Adrenal gland (tissue), 9 donors: ENCODE measurements at regions not wholly inside any gene's neighbourhood (a gene's known extent, or its start where the extent isn't known, plus 50 kb on each side); places are given as distances from the start of the nearest gene placed in this dataset.

Source experiments
- DNase-seq, 7 donors: peaks; one replicate each; pipeline ENCODE4 v3.0.0-alpha.2; 2019 to 2020
- H3K27ac ChIP-seq, 5 donors: fragments of 200-600 bp; sonication (generic) in 4 of 5; 1 replicate in 3 of 5; 2 replicates in 2 of 5; pipeline versions ENCODE4 v1.5.1 to v1.8.0; 2016 to 2020; ENCODE audit warnings: mild to moderate bottlenecking in 1 of 5
- H3K27me3 ChIP-seq: fragments of 200-600 bp; 2 replicates; pipeline ENCODE4 v1.8.0; 2021
- H3K36me3 ChIP-seq, 2 donors: fragments of 200-600 bp; replicated peaks in 1 of 2; 1 replicate in 1 of 2; 2 replicates in 1 of 2; pipeline versions ENCODE4 v1.5.1 to v1.8.0; 2018 to 2022
- H3K4me1 ChIP-seq, 2 donors: fragments of 200-600 bp; replicated peaks in 1 of 2; 1 replicate in 1 of 2; 2 replicates in 1 of 2; pipeline versions ENCODE4 v1.5.1 to v1.8.0; 2018 to 2021
- H3K4me3 ChIP-seq, 4 donors: fragments of 200-600 bp; sonication (generic) in 3 of 4; one replicate each; pipeline ENCODE4 v1.5.1; 2016 to 2018
- H3K9me3 ChIP-seq, 3 donors: fragments of 200-600 bp; sonication (generic) in 1 of 3; replicated peaks in 1 of 3; 1 replicate in 2 of 3; 2 replicates in 1 of 3; pipeline versions ENCODE4 v1.5.1 to v1.8.0; 2016 to 2021
- CTCF ChIP-seq, 6 experiments: fragments of 450-650 bp in 4 of 6; fragments of 200-600 bp in 2 of 6; sonication (generic) in 1 of 6; IDR thresholded peaks; 1 replicate in 5 of 6; 2 replicates in 1 of 6; pipeline versions ENCODE4 v1.5.1 to v1.8.0; 2016 to 2021; ENCODE audit warnings: antibody characterized with exemption in 6 of 6, mild to moderate bottlenecking in 2 of 6, moderate library complexity in 1 of 6
- POLR2A ChIP-seq, 2 donors: fragments of 450-650 bp; IDR thresholded peaks; one replicate each; pipeline ENCODE4 v1.6.1; 2017; ENCODE audit warnings: antibody characterized with exemption in 2 of 2, mild to moderate bottlenecking in 2 of 2, moderate library complexity in 1 of 2
- WGBS, 4 donors: extraction: QIAGEN DNeasy Blood & Tissue Kit in 2 of 4; methylation state at CpG; one replicate each; pipeline versions ENCODE4 v1.1.5 to v1.1.7; 2013 to 2017; 5-methylcytosine and 5-hydroxymethylcytosine counted together
- intact Hi-C, 2 donors: fragments of 100-400 bp; cut with DNase I; formaldehyde crosslinking; loops; one replicate each; pipeline versions ENCODE4 v1.14.1 to v1.15.0; 2022 to 2023
- donor health status: healthy with polysubstance abuse.
- donor health status: Bipolar disorder and iron deficiency.
- donor health status: DM: yes; HTN: yes; CAD: no.
- donor health status: DM: no; HTN: no; CAD: no.
- donor health status: DM: no; HTN: no; CAD: no.

- TF ChIP-seq POLR2A (IDR thresholded peaks at IDR 0.05): no peak
- no peak for TF ChIP-seq CTCF (IDR thresholded peaks at IDR 0.05)
- Histone ChIP-seq H3K36me3 (no peaks in the 10 kb centered on the region), H3K27me3 (peaks cover 14% of the 10 kb centered on the region), H3K9me3 (no peaks in the 10 kb centered on the region), H3K4me3 (no peak overlapping the region), H3K4me1 (no peaks in the 10 kb centered on the region), H3K27ac (no peak overlapping the region)
- 61 to 67% (median 64%) methylated on average over 8 of the region's 8 CpGs for WGBS, 4 donors
- no peak for DNase-seq
- intact Hi-C loops: no loop called here
These were observed 113.6 kb upstream of the IFNGR1 start for GRCh38 chr6:137332637-137333280.

- no peaks in the 10 kb centered on the region for H3K9me3 ChIP-seq
- TF ChIP-seq CTCF (IDR thresholded peaks at IDR 0.05) (no peak), POLR2A (IDR thresholded peaks at IDR 0.05) (no peak)
- no peak overlapping the region for H3K4me3 ChIP-seq
- H3K27me3 ChIP-seq: no peaks in the 10 kb centered on the region
- no peak for DNase-seq
- no peak overlapping the region for H3K27ac ChIP-seq
- intact Hi-C loops: no loop called here
- no peaks in the 10 kb centered on the region for H3K36me3 ChIP-seq
- H3K4me1 ChIP-seq: no peaks in the 10 kb centered on the region
- WGBS, 4 donors: 47 to 100% (median 77%) methylated on average over 1 of the region's 1 CpG
These were observed 104.7 kb upstream of the IFNGR1 start for GRCh38 chr6:137323860-137324259.

GRCh38 chr6:137320271-137320670 is 101.1 kb upstream of the IFNGR1 start:
- WGBS, 4 donors: 54 to 67% (median 60%) methylated on average over 9 of the region's 9 CpGs
- intact Hi-C loops: no loop called here
- no peaks in the 10 kb centered on the region for H3K27me3 ChIP-seq
- H3K36me3 ChIP-seq: no peaks in the 10 kb centered on the region
- TF ChIP-seq POLR2A (IDR thresholded peaks at IDR 0.05) (no peak), CTCF (IDR thresholded peaks at IDR 0.05) (no peak)
- no peaks in the 10 kb centered on the region for H3K4me1 ChIP-seq
- no peak overlapping the region for H3K4me3 ChIP-seq
- H3K27ac ChIP-seq: no peak overlapping the region
- H3K9me3 ChIP-seq: no peaks in the 10 kb centered on the region
- no peak for DNase-seq

- Histone ChIP-seq H3K27me3 (no peaks in the 10 kb centered on the region), H3K27ac (no peak overlapping the region), H3K4me3 (no peak overlapping the region), H3K9me3 (no peaks in the 10 kb centered on the region), H3K36me3 (no peaks in the 10 kb centered on the region), H3K4me1 (no peaks in the 10 kb centered on the region)
- intact Hi-C loops: loop anchor here in 1 of 2 donors (10.0 kb wide), 1 partner anchor 222 kb away; no protein-coding TSS in a partner anchor
- TF ChIP-seq CTCF (IDR thresholded peaks at IDR 0.05) (no peak), POLR2A (IDR thresholded peaks at IDR 0.05) (no peak)
- no peak for DNase-seq
These were observed 97.4 kb upstream of the IFNGR1 start for GRCh38 chr6:137316626-137317025.
